ENCODE measurements at regions not wholly inside any gene's neighbourhood (a gene's known extent, or its start where the extent isn't known, plus 50 kb on each side); places are given as distances from the start of the nearest gene placed in this dataset.
"Not testable (repeated sequence)": the region's sequence is repeated elsewhere in the genome, so short reads cannot be mapped to it uniquely, and the experiment has no call there.

- intact Hi-C loops (cut with micrococcal nuclease) = no loop called here
- no peak overlapping the region for H3K4me3 ChIP-seq (replicated peaks in 1 of 3; ENCODE audit: insufficient read depth in 1 of 3, low read depth in 1 of 3, low read length in 3 of 3)
- H3K27me3 ChIP-seq (ENCODE audit: control insufficient read depth in 2 of 2, insufficient read depth in 2 of 2, low read length in 2 of 2) = no peaks in the 10 kb centered on the region
- H3K9me1 ChIP-seq (replicated peaks; ENCODE audit: control insufficient read depth, extremely low read depth, insufficient read depth, low read length) = no peaks in the 10 kb centered on the region
- dilution Hi-C loops (cut with MboI; ENCODE audit: extremely low pct_ligation_motif_present, low sequenced_read_pairs) = no loop called here
- FAIRE-seq (no peak), DNase-seq (ENCODE audit: low read depth, low spot score) (no peak)
- ChIA-PET CTCF (interaction anchor here (0.9 kb wide), 1 partner anchor 9 kb away, joined by 3 read pairs; no protein-coding TSS in a partner anchor), POLR2A (no interaction called here)
- no peaks in the 10 kb centered on the region for H3K9me3 ChIP-seq (replicated peaks; ENCODE audit: control insufficient read depth, insufficient read depth, low read length)
- no peak overlapping the region for H3K4me2 ChIP-seq (ENCODE audit: insufficient read depth, low read length)
- TF ChIP-seq JUN (IDR thresholded peaks at IDR 0.05; ENCODE audit: borderline replicate concordance, insufficient read depth, insufficient read length, low read depth) = no peak
- TF ChIP-seq FOS (IDR thresholded peaks at IDR 0.05; ENCODE audit: borderline replicate concordance, insufficient read depth, low read length) = no peak
- TF ChIP-seq EZH2 (IDR thresholded peaks at IDR 0.05; ENCODE audit: borderline replicate concordance, low read depth, low read length, severe bottlenecking) = no peak
- TF ChIP-seq CTCF (IDR thresholded peaks at IDR 0.05; ENCODE audit: extremely low read depth in 1 of 2, insufficient read depth in 1 of 2, low read depth in 1 of 2, low read length in 2 of 2) = no peak
- no peaks in the 10 kb centered on the region for H3K4me1 ChIP-seq (ENCODE audit: control insufficient read depth, extremely low read depth, insufficient read depth, low read length)
- no peak overlapping the region for H3K27ac ChIP-seq (ENCODE audit: insufficient read depth, low read depth, low read length)
- BruUV-seq (replicated peaks) = no TSS peak
- H3K9ac ChIP-seq (replicated peaks; ENCODE audit: extremely low read depth, insufficient read depth, low read length) = no peak overlapping the region
- H4K20me1 ChIP-seq (replicated peaks; ENCODE audit: control insufficient read depth, extremely low read depth, insufficient read depth, low read length) = no peaks in the 10 kb centered on the region
- no peak overlapping the region for H2AFZ ChIP-seq (ENCODE audit: low read depth, low read length)
- H3K79me2 ChIP-seq (ENCODE audit: control insufficient read depth, insufficient read depth, low read length) = no peaks in the 10 kb centered on the region
- H3K36me3 ChIP-seq (ENCODE audit: control insufficient read depth in 2 of 2, extremely low read depth in 1 of 2, insufficient read depth in 2 of 2, low read length in 2 of 2) = no peaks in the 10 kb centered on the region
Observed at GRCh38 chr2:186425576-186425975, 60.5 kb upstream of the ZC3H15 start.

- Histone ChIP-seq H3K4me2 (ENCODE audit: insufficient read depth, low read length) (no peak overlapping the region), H3K9ac (replicated peaks; ENCODE audit: extremely low read depth, insufficient read depth, low read length) (no peak overlapping the region), H4K20me1 (replicated peaks; ENCODE audit: control insufficient read depth, extremely low read depth, insufficient read depth, low read length) (no peaks in the 10 kb centered on the region), H3K9me1 (replicated peaks; ENCODE audit: control insufficient read depth, extremely low read depth, insufficient read depth, low read length) (no peaks in the 10 kb centered on the region), H3K4me1 (ENCODE audit: control insufficient read depth, extremely low read depth, insufficient read depth, low read length) (no peaks in the 10 kb centered on the region), H3K9me3 (replicated peaks; ENCODE audit: control insufficient read depth, insufficient read depth, low read length) (no peaks in the 10 kb centered on the region), H3K27ac (ENCODE audit: insufficient read depth, low read depth, low read length) (no peak overlapping the region), H3K4me3 (replicated peaks in 1 of 3; ENCODE audit: insufficient read depth in 1 of 3, low read depth in 1 of 3, low read length in 3 of 3) (no peak overlapping the region), H3K79me2 (ENCODE audit: control insufficient read depth, insufficient read depth, low read length) (no peaks in the 10 kb centered on the region), H3K36me3 (ENCODE audit: control insufficient read depth in 2 of 2, extremely low read depth in 1 of 2, insufficient read depth in 2 of 2, low read length in 2 of 2) (no peaks in the 10 kb centered on the region), H3K27me3 (ENCODE audit: control insufficient read depth in 2 of 2, insufficient read depth in 2 of 2, low read length in 2 of 2) (no peaks in the 10 kb centered on the region), H2AFZ (ENCODE audit: low read depth, low read length) (no peak overlapping the region)
- FAIRE-seq (no peak), DNase-seq (ENCODE audit: low read depth, low spot score) (no peak)
- TF ChIP-seq FOS (IDR thresholded peaks at IDR 0.05; ENCODE audit: borderline replicate concordance, insufficient read depth, low read length) = no peak
- no peak for TF ChIP-seq EZH2 (IDR thresholded peaks at IDR 0.05; ENCODE audit: borderline replicate concordance, low read depth, low read length, severe bottlenecking)
- TF ChIP-seq CTCF (IDR thresholded peaks at IDR 0.05; ENCODE audit: extremely low read depth in 1 of 2, insufficient read depth in 1 of 2, low read depth in 1 of 2, low read length in 2 of 2) = no peak
- ChIA-PET CTCF (no interaction called here), POLR2A (no interaction called here)
- intact Hi-C loops (cut with micrococcal nuclease) (no loop called here), dilution Hi-C loops (cut with MboI; ENCODE audit: extremely low pct_ligation_motif_present, low sequenced_read_pairs) (no loop called here)
- BruUV-seq (replicated peaks) = no TSS peak
Observed at GRCh38 chr2:186426153-186427016, 59.7 kb upstream of the ZC3H15 start.

- dilution Hi-C loops (cut with MboI; ENCODE audit: extremely low pct_ligation_motif_present, low sequenced_read_pairs); H3K27ac ChIP-seq (ENCODE audit: insufficient read depth, low read depth, low read length); H3K36me3 ChIP-seq (ENCODE audit: control insufficient read depth in 2 of 2, extremely low read depth in 1 of 2, insufficient read depth in 2 of 2, low read length in 2 of 2); H3K27me3 ChIP-seq (ENCODE audit: control insufficient read depth in 2 of 2, insufficient read depth in 2 of 2, low read length in 2 of 2); DNase-seq (ENCODE audit: low read depth, low spot score); intact Hi-C loops (cut with micrococcal nuclease); H2AFZ ChIP-seq (ENCODE audit: low read depth, low read length); H3K79me2 ChIP-seq (ENCODE audit: control insufficient read depth, insufficient read depth, low read length); H3K4me3 ChIP-seq (replicated peaks in 1 of 3; ENCODE audit: insufficient read depth in 1 of 3, low read depth in 1 of 3, low read length in 3 of 3); BruUV-seq (replicated peaks); POLR2A ChIA-PET; FAIRE-seq; H4K20me1 ChIP-seq (replicated peaks; ENCODE audit: control insufficient read depth, extremely low read depth, insufficient read depth, low read length); H3K9me1 ChIP-seq (replicated peaks; ENCODE audit: control insufficient read depth, extremely low read depth, insufficient read depth, low read length); CTCF ChIA-PET; H3K4me2 ChIP-seq (ENCODE audit: insufficient read depth, low read length); H3K4me1 ChIP-seq (ENCODE audit: control insufficient read depth, extremely low read depth, insufficient read depth, low read length); H3K9ac ChIP-seq (replicated peaks; ENCODE audit: extremely low read depth, insufficient read depth, low read length); H3K9me3 ChIP-seq (replicated peaks; ENCODE audit: control insufficient read depth, insufficient read depth, low read length): not testable (repeated sequence)
Observed at GRCh38 chr2:186427017-186427350, 59.1 kb upstream of the ZC3H15 start.

Data from endothelial cell of umbilical vein (primary cell).